Lower lobe of right lung (tissue), 2 donors: ENCODE measurements at regions not wholly inside any gene's neighbourhood (a gene's known extent, or its start where the extent isn't known, plus 50 kb on each side); places are given as distances from the start of the nearest gene placed in this dataset.

ENCODE experiments used
- ATAC-seq, 2 donors: fragments of 200-7000 bp; cut with Tn5 transposase; one replicate each; pipeline ENCODE4 v1.9.1; 2020 to 2022; ENCODE audit warnings: mild to moderate bottlenecking in 2 of 2, moderate library complexity in 2 of 2
- DNase-seq: peaks from one replicate; pipeline ENCODE4 v3.0.0-alpha.2; 2020
- H3K27ac ChIP-seq: fragments of 200-600 bp; one replicate; pipeline ENCODE4 v1.8.0; 2022
- H3K27me3 ChIP-seq: fragments of 200-600 bp; one replicate; pipeline ENCODE4 v1.8.0; 2022; ENCODE audit warnings: low read depth
- H3K36me3 ChIP-seq: fragments of 200-600 bp; one replicate; pipeline ENCODE4 v1.8.0; 2022; ENCODE audit warnings: mild to moderate bottlenecking
- H3K4me1 ChIP-seq: fragments of 200-600 bp; one replicate; pipeline ENCODE4 v1.8.0; 2022
- H3K4me3 ChIP-seq: fragments of 200-600 bp; one replicate; pipeline ENCODE4 v1.8.0; 2022; ENCODE audit warnings: mild to moderate bottlenecking
- H3K9me3 ChIP-seq: fragments of 200-600 bp; one replicate; pipeline ENCODE4 v1.8.0; 2022
- intact Hi-C: fragments of 100-400 bp; cut with DNase I; formaldehyde crosslinking; loops from one replicate; pipeline ENCODE4 v1.11.0; 2022
- TF ChIP-seq, protein P1 (sequence below): fragments of 200-600 bp; IDR thresholded peaks from one replicate; pipeline ENCODE4 v1.8.0; 2022; ENCODE audit warnings: antibody characterized with exemption, mild to moderate bottlenecking
- donor health status: DM: no; HTN: yes; CAD: no; lungs with severe emphysema.

DNA sequence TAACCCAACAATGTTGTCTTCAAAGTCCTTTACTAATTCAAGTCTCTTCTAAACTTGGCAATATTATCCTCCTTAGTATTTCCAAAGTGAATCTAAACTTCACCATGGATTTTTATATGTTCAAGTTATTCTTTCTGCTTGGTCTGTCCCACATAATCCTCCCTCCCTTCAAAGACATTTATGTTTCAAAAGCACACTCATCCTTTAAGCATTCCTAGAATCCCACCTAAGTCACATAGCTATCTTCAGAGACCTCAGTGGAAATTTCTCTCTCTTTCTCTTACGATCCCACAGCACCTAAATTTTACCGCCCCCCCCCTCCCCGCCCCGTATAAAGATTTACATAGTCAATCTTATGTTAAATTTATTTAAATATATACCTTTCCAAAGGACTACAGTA lies 314.9 kb upstream of the GRIA3 start:
- Histone ChIP-seq H3K27ac (no peak overlapping the region), H3K4me3 (no peak overlapping the region), H3K9me3 (no peaks in the 10 kb centered on the region), H3K27me3 (no peaks in the 10 kb centered on the region), H3K36me3 (no peaks in the 10 kb centered on the region), H3K4me1 (no peaks in the 10 kb centered on the region)
- TF ChIP-seq, protein P1, sequence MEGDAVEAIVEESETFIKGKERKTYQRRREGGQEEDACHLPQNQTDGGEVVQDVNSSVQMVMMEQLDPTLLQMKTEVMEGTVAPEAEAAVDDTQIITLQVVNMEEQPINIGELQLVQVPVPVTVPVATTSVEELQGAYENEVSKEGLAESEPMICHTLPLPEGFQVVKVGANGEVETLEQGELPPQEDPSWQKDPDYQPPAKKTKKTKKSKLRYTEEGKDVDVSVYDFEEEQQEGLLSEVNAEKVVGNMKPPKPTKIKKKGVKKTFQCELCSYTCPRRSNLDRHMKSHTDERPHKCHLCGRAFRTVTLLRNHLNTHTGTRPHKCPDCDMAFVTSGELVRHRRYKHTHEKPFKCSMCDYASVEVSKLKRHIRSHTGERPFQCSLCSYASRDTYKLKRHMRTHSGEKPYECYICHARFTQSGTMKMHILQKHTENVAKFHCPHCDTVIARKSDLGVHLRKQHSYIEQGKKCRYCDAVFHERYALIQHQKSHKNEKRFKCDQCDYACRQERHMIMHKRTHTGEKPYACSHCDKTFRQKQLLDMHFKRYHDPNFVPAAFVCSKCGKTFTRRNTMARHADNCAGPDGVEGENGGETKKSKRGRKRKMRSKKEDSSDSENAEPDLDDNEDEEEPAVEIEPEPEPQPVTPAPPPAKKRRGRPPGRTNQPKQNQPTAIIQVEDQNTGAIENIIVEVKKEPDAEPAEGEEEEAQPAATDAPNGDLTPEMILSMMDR: no peak
- ATAC-seq: no peak
- DNase-seq: no peak
- intact Hi-C loops: no loop called here

DNA sequence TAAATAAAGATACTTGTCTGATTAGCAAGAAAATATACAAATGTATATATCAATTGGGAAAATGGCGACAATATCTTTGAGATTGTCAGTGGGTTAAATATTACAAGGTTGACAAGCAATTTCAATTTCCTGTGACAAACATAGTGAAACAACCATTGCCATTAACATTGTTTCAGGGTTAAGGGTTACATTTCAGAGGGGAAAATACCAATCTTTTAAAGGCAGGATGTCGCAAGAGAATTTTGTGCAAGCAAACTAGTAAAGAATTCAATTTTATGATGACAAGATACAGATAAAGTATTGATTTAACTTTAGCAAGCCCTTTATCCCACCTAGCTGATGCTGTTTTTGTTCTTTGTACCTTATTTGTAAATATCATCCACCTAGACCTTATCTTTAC lies 305.8 kb upstream of the GRIA3 start:
- TF ChIP-seq, protein P1: no peak
- Histone ChIP-seq H3K4me1 (no peaks in the 10 kb centered on the region), H3K27me3 (no peaks in the 10 kb centered on the region), H3K36me3 (no peaks in the 10 kb centered on the region), H3K27ac (no peak overlapping the region), H3K4me3 (no peak overlapping the region), H3K9me3 (no peaks in the 10 kb centered on the region)
- intact Hi-C loops: no loop called here
- ATAC-seq (no peak), DNase-seq (no peak)

DNA sequence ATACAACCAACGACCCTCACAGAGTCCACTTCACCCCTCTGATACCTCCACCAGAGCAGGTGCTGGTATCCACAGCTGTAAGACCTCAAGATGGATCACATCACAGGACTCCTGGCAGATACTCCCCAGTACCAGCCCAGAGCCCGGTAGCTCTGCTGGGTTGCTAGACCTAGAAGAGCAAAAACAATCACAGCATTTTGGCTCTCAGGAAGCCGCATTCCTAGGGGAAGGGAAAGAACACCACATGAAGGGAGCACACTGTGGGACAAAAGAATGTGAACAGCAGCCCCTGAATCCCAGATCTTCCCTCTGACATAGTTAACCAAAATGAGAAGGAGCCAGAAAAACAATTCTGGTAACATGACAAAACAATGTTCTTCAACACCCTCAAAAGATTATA lies 303.1 kb upstream of the GRIA3 start:
- Histone ChIP-seq H3K4me1 (no peaks in the 10 kb centered on the region), H3K36me3 (no peaks in the 10 kb centered on the region), H3K4me3 (no peak overlapping the region), H3K27me3 (no peaks in the 10 kb centered on the region), H3K9me3 (no peaks in the 10 kb centered on the region), H3K27ac (no peak overlapping the region)
- TF ChIP-seq, protein P1: no peak
- ATAC-seq: no peak
- DNase-seq: no peak
- intact Hi-C loops: no loop called here

DNA sequence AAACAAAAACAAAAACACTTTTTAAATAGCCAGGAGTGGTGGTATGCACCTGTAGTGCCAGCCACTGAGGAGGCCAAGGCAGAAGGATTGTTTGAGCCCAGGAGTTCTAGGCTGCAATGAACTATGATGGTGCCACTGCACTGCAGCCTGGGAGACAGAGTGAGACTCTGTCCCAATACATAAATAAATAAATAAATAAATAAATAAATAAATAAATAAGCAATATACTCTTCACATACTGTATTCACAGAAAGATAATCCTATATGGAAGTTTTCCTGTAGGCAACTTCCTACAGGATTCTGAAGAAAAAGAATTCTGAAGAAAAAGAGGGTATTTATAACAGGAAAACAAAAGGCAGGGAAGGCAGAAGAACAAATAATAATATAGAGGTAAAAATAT lies 293.3 kb upstream of the GRIA3 start:
- intact Hi-C loops: no loop called here
- H3K27ac ChIP-seq: no peak overlapping the region
- no peak for ATAC-seq
- TF ChIP-seq, protein P1: no peak
- no peaks in the 10 kb centered on the region for H3K4me1 ChIP-seq
- no peaks in the 10 kb centered on the region for H3K27me3 ChIP-seq
- H3K36me3 ChIP-seq: no peaks in the 10 kb centered on the region
- H3K9me3 ChIP-seq: no peaks in the 10 kb centered on the region
- no peak for DNase-seq
- no peak overlapping the region for H3K4me3 ChIP-seq

DNA sequence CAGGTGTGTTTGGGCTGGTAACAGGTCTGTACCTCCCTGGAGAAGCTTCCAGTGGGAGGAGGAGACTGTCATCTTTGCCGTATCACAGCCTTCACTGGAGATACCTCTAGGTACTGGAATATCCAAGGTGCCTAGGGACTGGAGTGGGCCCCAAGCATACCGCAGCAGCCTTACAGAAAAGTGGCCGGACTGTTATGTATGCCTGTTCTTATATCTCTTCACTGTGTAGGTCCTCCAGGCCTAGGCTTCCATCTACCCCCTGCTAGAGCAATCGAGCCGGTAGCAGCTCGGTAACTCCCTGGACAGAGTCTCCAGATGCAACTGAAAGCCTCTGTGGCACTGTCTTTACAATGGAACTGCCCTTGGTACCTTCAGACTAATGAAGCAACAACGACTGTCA lies 277.4 kb upstream of the GRIA3 start:
- Histone ChIP-seq H3K36me3 (no peaks in the 10 kb centered on the region), H3K4me1 (no peaks in the 10 kb centered on the region), H3K27ac (no peak overlapping the region), H3K27me3 (no peaks in the 10 kb centered on the region), H3K9me3 (no peaks in the 10 kb centered on the region), H3K4me3 (no peak overlapping the region)
- ATAC-seq: no peak
- DNase-seq: no peak
- intact Hi-C loops: no loop called here
- TF ChIP-seq, protein P1: no peak

DNA sequence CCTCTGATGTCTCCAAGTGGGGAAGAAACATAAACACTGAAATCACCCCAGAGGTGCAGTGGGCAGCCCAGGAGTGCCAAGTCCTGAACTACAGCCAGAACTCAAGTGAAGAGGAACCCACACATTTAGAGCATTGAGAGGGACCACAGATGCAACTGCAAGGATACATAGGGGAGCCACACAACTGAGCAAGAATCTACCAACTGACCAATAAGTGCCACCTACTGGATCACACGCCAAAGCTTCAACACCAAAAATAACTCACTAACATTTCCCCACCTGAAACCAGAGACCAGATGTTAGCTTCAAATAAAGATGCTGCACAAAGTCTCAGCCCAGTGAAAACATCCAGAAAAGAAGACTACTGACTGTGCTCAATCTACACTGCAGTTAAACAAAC lies 276.7 kb upstream of the GRIA3 start:
- TF ChIP-seq, protein P1: no peak
- intact Hi-C loops: no loop called here
- no peak for DNase-seq
- no peaks in the 10 kb centered on the region for H3K9me3 ChIP-seq
- H3K27ac ChIP-seq: no peak overlapping the region
- no peaks in the 10 kb centered on the region for H3K27me3 ChIP-seq
- ATAC-seq: no peak
- no peaks in the 10 kb centered on the region for H3K4me1 ChIP-seq
- no peaks in the 10 kb centered on the region for H3K36me3 ChIP-seq
- no peak overlapping the region for H3K4me3 ChIP-seq
